ENCODE measurements at regions not wholly inside any gene's neighbourhood (a gene's known extent, or its start where the extent isn't known, plus 50 kb on each side); places are given as distances from the start of the nearest gene placed in this dataset.
"Not testable (repeated sequence)": the region's sequence is repeated elsewhere in the genome, so short reads cannot be mapped to it uniquely, and the experiment has no call there.

DNA sequence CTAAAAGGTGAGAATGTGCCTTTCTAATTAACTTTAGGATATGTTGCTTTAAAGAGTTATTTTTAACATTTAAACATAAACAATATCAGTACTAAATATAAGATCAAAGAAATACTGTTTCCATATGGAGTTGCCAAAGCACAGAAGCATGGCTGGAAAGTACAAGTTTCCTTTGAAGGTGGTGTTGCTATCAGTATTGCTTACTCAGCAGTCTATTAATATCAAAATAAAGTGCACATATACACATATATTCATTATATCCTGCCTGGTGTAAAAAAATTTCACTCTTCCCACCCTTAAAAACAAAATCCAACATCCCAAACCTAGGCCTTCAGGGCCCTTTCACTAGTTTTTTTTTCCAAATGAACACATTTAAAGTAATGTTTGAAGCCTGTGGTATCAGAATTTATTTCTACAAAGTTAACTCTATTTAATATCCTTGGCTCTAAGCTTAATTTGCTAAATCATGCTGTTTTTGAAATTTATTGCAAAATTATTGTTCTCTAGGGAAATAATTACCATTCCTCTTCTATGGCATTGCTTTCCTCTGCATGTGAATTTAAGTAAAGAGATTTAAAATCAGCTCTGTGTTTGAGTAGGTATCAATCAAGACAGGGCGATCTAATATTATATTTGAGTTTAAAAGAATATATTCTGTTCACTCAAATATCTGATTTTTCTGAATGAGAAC lies 192.7 kb upstream of the MEIS1 start:
- DNase-seq = no peak

DNA sequence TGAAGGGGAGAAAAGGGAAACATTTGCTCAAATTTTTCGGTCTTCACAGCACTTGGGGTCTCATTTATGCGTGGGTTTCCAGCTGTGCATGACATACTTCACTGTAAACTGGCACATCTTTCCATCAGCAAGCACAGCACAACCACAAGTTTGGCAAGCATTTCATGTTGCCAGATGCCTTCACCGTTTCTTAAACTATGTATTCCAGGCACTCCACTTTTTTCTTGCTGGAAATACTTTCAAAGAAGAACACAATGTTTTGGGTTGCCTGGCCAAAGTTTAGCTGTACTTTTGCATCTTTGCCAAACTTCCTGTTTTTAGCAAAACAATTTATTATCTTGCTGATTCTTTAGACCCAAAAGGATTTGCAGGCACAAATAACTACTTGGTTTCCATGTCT lies 194.6 kb upstream of the MEIS1 start:
- no peak for DNase-seq

DNA sequence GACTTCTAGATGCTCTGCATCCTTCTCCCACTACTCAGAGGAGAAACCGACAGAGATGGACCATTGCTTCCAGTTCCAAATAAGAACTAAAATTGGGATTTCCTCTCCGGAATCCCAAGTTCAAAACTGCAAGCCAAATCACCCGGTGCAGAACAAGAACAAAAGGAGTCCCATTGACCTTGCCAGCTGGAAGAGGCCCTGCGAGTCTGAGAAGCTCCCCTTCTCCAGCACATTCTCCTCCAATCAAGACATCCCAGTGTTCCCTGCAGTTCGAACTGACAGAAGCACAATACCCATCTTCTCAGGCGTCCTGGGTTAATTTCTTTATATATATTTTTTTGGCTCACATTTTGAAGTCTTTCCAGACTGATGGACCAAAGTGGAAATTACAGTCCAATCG lies 195.3 kb upstream of the MEIS1 start:
- no peak for DNase-seq

DNA sequence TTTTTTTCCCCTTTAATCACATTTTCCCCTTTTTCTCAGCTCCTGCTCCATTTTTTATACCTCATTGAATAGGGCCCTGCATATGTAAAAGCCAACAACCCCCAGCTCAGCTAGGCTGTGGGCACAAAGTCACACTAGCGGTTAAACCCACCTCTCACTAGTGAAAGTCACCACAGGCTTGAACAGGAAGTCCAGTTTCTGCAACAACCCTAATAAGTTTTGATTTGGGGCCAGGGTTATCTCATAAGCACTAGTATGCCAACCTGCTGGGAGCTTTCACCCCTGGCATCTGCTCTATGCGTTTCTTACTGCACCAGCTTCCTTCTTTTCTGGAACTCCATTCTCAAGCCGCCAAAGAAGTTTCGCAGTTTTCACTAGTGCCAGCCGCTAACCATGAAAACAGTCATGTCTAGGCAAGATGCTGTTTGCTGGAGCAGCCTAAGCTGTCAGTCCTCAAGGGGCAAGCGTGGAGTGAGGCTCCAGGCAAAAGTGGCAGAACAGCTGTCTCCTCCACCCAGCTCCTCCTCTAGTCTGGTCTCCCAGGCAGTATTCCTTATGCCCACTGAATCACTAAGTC lies 197.0 kb upstream of the MEIS1 start:
- DNase-seq = no peak

DNA sequence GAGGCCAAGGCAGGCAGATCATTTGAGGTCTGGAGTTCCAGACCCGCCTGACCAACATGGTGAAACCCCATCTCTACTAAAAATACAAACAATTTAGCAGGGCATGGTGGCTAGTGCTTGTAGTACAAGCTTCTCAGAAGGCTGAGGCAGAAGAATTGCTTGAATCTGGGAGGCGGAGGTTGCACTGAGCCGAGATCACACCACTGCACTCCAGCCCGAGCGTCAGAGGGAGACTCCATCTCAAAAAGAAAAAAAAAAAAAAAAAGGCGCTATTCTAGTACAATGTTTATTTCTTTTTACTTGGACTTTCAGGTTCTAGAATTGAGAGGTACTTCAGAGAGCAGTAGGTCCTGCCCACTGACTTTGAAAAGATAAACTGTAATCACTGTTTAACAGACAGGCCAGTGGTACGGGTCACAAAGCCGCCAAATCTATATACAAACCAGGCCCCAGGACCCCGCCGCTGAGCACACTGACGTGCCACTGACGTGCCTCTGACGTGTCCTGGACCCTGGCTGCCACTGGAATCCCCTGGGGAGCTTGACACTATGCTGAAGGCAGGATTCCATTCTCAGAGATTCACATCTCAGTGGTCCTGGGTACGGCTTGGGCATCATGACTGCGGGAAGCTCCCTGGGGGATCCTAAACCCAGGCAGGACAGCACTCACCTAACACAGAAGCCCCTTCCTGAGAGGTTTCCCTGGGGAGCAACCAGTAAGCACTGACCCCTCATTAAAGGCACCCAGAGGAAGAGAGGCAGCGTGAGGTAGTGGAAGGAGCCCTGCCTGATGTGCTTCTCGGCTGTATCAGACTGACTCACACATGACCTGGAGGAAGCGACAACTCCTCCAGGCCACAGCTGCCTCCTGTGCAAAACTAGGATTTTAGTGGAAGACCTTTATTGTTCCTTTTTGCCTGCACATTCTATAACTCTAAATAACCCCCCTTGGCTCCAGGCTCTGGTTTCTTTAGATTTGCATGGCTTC lies 197.8 kb upstream of the MEIS1 start:
- DNase-seq = no peak

DNA sequence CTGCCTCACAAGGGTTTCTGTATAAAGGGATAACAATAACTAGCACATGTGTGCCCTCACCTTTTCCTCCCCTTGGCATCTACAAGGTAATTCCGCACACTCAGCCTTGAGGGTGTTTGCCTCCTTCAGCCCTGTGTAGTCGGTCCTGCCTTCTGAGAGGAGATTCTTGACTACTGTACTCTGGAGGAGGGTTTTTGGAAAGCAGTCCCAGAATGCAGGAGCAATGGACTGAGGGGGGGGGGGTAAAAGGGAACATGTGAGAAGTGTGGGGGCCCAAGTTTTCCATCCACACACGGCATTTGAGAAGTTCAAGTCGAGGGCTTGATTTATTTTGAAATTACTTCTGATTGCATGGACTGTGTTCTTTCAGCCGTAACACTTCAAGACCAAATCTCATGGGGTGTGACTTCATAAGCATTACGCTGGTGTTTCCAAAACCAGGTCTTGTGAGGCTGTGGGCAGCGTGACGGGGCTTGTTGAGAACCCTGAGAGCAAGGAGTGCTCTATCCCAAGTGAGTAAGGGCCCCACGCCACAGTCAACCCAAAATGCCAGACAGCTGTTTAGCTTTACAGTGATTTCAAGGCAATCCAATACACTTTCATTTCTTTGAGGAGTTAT lies 198.7 kb upstream of the MEIS1 start:
- DNase-seq = no peak

DNA sequence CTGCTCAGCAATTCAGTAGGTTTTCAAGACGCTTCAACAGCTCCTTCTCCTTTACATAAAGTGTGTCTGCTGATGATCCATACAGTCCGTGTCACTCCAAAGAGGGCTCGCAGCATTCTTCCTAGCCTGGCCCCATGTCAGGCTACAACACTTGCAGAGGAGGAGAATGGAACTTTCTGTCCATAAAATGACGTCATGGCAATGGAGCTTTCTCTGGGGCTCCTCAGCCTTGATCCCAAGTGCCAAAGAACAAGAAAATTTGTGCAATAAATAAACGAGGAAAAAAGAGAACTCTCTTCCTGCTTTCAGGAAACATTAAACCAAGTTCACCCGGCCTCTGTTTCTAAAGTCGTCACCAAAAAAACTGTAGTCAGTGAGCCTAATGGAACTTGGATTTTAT lies 199.5 kb upstream of the MEIS1 start:
- no peak for DNase-seq

DNA sequence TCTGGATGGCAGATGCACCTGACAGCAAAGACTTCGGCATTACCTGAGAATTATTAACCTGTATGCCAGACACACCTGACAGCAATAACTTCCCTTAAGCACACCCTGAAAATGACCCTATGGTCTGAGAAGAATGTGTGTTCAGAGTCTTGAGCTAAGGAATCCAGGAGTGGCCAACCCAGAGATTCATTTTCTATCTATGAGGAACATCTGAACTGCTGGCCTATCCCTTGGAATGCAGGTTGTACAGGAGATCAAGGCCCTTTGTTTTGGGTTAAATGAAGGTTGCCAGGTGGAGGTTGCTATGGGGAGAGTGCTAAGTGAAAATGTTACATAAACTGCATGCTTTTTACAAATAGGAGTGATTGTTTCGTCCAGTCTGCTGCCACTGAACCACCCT lies 200.9 kb upstream of the MEIS1 start:
- DNase-seq = no peak

DNA sequence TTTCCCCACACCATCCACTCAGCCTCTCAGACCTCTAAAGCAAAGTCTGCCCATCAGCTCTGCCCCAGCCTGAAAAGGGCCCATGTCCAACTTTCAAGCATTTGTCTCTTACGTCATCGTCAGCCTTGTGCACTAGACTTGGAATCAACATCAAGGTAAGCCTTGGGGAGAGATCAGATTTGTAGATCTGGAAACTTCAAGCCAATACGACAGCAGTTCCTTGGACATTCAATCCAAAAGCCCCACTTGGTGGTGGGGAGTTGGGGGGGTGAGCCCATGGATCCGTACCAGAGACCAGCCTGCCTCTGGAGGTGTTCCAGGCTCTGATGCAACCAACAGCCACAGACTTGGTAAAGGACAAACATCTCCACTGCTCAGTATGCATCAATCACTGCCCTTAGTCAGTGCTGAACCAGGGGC lies 206.8 kb upstream of the MEIS1 start:
- DNase-seq = no peak

DNA sequence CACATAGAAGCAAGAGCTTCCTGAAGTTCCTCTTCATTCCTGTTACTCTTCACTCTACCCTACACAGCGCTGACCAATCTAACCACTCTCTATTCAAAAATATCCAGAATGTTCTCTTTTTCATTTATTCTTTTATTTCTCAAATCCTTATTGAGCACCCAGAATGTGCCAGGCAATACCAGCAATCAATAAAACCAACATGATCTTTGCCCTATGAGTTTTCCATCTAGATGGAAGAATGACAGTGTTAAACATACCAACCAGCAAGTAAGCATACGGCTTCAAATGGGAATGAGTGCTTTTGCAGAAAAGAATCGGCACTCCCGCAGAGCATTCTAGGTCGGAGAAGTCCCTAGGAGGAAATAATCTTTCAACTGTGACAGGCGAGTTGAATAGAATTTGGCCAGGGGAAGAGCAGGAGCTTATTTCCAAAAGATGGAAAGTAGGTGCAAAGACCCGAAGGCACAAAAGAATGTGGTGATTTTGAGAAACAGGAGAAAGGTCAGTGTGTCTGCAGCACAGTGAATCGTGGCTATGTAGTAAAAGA lies 217.8 kb upstream of the MEIS1 start:
- DNase-seq = no peak

DNA sequence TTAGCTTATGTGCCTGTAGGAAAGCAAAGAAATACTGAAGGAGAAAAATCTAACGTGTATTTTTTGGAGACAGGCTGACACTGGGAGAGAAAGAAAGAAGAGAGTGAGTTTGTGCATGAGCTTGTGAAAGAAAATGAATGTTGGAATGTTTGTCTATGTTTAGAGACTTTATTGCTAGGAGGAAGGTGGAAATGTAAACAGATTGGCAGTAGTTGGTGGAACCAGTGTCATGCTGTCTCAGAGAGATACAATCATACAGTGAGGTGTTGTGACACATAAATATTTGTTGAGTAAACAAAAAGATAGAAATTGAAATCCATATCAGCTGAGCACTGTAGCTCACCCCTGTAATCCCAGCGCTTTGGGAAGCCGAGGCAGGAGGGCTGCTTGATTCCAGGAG lies 222.2 kb upstream of the MEIS1 start:
- DNase-seq = no peak

DNA sequence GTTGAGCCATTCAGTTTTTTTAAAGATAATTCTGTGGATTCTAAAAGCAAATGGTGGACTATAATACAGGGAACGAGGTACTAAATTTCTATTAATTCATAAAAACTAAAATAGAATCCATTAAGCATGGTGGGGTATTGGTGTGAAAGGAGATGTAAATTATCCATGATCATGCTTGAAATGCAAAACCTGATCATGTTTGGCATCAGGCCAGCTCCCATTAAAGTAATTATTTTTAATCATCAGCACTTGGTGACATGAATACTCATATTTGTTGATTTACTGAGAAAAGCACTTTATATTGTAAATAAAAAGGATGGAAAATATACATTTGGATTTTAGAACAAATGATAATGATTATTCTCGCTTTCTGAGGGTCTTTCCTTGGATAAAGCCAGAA lies 232.3 kb upstream of the MEIS1 start:
- DNase-seq = no peak

DNA sequence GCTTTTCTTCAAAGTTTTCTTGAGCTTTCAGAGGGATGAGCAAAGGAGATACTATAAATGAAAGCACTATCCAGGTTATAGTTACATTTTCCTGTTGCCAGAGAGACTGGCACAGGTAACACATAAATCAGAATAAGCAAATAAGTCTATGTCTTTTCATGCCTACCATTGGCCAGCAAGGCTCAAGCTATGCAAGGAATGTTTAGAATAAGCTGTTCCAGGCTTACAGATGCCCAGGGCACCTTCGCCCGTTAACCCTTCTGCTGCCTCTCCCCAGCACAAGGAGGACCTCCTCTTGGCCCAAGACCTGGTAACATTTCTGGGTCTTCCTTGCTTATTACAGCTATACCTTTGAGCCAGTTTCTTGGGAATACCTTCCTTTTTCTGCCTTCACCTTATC lies 233.7 kb upstream of the MEIS1 start:
- DNase-seq = no peak

DNA sequence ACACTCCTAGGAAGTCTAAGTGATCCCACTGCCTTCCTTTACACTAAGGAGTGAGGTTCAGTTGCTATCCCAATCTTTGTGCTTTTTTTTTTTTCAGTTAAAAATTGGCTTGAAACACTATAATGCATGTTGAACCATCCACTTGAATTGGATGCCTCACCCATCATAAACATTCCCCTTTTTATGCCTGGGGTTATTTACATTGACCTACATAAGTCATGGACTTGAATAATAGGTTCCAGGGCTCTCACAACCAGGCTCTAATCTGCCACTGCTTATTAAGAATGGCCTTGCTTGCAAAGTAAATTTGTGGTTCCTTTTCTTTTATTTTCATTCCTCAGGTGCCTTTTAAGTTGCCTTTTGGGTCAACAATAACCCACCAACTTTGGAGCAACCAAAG lies 236.1 kb upstream of the MEIS1 start:
- DNase-seq = no peak

DNA sequence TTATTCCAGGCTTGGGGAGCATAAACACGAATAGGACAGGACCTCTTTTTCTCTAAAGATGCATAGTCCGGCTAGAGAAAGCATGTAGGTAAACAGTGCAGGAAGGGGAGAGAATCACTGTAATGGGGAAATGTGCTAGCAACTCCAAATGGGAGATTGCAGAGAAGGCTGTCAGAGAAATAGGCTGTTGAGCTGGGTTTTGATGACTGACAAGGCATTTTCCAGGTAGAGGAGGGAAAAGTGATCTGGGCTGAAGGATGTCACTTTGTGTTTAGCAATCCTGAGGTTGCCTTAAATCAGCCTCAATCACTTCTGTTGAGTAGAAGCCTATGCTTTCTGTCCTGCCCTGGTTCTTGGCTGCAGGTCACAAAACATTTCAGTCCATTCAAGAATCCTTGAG lies 242.0 kb upstream of the MEIS1 start:
- no peak for DNase-seq

DNA sequence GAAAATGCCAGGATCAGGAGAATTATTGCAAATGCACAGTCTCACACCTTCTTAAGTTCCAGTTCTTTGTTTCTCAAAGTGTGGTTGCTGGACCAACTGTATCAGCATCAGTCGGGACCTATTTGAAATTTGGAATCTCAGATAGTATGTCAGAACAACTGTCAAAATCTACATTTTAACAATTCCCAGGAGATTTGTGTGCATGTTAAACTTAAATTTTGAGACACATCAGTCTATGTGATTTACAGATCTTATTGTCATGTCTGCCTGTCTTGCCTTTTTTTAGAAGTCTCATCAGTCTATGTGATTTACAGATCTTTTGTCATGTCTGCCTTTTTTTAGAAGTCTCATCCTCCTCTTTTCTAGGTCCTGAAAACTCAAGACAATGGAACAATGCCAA lies 243.6 kb upstream of the MEIS1 start:
- DNase-seq = no peak

DNA sequence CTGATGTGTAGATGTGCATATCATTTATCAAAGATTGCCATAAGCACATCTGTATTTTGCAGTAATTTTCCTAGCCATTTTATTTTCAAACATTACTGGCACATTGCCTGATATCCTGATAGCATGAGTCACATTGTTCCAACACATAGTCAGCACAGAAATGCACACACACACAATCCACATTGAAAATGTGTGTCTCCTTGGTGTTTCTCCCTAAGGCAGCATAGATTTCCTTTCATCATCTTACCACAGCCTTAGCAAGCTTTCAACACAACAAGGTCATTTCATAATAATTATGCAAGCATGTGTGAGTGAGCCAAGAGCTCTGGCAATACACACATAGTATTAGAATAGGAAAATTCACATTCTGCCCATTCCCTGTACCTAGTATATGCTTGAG lies 245.4 kb upstream of the MEIS1 start:
- no peak for DNase-seq

DNA sequence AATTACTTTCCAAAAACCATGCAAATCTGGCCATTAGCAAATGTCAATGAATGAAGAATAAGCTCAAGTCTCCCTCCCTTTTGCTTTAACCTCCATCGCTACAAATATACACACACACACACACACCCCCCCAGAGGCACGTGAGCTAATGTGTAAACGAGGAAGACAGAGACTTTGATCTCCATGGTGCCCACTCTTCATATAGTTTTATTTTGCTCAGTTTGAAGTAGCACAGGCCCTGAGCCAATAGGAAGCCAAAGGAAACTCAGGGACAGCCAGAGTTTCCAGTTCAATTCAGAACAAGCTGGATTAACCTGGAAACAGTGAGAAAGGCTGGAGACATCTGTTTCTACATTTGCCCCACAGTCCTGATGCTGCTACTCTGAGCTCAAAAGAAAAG lies 248.4 kb upstream of the MEIS1 start:
- no peak for DNase-seq

DNA sequence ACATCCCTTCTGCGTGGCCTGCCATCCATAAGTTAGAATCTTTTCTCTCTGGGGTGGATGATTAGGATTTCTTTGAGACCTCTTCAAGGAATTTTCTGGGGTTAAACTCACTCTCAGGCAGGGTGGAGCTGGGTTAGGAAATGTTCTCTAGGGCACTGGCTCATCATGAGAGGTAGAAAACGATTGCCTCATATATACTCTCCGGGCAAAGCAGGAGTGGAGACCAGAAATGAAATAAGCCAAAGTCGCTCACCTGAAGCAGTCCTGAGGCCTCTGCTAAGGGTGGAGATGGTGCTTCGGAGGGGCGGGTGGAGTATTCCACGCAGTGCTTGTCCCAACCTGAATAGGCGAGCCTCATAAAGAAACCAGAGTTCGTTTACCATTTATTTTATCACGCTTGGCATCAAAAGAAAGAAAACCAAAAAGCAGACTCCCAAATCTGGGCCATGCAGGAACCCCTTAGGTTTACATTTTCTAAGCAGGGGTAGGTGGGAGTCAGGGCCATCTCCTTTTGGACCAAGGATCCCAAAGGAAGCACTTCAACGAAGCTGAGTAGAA lies 249.3 kb upstream of the MEIS1 start:
- DNase-seq = no peak

DNA sequence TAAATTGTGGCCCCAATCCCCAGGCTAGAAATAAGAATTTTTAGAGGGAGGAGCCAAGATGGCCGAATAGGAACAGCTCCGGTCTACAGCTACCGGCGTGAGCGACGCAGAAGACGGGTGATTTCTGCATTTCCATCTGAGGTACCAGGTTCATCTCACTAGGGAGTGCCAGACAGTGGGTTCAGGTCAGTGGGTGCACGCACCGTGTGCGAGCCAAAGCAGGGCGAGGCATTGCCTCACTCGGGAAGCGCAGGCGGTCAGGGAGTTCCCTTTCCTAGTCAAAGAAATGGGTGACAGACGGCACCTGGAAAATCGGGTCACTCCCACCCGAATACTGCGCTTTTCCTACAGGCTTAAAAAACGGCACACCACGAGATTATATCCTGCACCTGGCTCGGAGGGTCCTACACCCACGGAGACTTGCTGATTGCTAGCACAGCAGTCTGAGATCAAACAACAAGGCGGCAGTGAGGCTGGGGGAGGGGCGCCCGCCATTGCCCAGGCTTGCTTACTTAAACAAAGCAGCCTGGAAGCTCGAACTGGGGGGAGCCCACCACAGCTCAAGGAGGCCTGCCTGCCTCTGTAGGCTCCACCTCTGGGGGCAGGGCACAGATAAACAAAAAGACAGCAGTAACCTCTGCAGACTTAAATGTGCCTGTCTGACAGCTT lies 257.7 kb upstream of the MEIS1 start:
- not testable (repeated sequence) for DNase-seq

DNA sequence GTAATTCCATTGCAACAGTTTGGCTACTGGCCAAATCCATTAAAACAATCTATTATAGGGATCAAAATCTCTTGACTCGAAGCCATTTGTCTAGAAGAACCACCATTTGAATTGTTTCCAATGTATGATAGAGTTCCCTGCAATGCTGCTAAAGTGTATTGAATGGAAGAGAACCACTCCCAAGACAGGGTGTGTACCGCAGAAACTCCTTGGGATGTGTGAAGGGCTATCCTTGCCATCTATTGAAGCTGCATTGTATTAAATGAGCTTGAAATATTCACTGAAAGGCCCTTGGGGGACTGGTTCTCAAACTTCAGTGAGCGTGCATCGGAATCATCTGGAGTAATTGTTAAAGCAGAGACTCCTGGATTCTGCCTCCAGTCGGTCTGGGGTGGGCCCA lies 260.4 kb upstream of the MEIS1 start:
- DNase-seq = no peak

DNA sequence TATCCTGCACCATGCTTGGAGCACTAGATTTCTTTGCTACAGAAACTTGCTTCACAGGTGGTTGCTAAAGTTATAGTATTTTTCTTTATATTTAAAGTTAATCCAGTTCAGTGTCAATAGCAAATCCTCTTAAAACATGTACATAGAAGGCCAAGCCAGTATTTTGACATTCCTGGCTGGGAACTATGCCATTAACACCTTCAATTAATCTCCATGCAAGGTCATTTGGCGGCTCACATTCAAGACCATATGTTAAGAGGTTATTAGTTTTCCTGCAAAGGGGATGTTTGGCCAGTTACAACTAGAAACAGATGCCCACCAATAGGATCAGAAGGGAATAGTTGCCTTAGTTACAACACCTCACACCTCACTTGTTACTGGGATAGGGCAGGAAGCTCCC lies 261.3 kb upstream of the MEIS1 start:
- DNase-seq = no peak
